ENCODE measurements at regions not wholly inside any gene's neighbourhood (a gene's known extent, or its start where the extent isn't known, plus 50 kb on each side); places are given as distances from the start of the nearest gene placed in this dataset.
"Not testable (repeated sequence)": the region's sequence is repeated elsewhere in the genome, so short reads cannot be mapped to it uniquely, and the experiment has no call there.

DNA sequence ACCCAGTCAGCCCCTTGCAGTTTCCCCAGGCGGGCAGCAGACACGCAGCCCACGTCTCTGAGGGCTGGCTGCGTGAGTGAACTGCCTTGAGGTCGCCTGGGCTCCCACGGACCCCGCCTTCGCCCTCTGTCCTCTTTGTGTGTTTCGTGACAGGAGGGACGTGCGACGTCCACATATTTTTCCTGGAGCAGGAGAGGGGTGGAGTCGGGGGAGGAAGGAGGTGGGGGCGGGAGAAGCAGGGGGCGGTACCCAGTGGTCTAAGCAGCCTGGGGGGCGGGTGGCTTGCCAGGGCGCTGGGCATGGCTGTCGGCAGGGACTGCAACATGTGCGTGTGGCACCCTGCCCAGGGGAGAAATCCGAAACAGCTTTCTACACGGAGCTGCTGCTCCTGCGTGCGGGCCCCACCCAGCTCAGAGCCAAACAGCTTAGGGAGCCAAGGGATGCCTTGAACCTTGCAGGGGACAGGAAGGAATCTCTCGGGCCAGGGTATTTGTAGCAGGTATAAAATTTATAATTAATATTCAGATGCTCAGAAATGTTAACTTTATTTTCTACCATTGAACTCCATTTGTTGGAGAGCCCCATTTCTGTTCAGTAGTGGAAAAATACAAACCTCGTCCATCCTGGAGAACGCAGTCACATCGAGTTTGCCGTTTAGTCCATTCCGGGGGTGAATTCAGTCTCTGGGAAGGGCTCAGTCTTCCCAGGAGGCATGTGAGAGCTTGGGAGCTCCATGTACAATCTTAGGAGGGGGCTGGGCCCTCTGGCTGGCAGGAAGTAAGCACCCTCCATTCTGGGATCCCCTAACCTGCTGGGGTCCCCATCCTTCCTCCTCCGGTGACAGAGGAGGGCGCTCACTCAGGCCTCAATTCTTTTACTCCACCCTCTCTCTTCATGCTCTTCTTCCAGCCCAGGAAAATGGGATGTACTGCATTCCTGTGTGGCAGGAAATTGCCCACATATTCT is 79.1 kb upstream of the MEF2A start:
- DNase-seq: no peak

DNA sequence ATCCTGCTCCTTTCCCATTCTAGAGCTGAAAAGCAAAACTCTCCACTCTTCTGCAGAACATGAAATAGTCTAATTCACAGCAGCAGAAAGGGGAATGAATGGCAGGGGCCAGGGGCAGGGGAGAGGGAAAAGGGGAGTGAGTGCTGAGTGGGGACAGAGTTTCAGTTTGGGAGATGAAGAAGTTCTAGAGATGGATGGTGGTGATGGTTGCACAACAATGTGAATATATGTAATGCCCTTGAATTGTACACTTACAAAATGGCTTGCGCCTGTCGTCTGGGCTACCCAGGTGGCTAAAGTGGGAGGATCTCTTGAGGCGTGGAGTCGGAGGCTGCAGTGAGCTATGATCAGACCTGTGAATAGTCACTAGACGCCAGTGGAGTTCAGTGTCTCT is 78.5 kb upstream of the MEF2A start:
- no peak for DNase-seq

DNA sequence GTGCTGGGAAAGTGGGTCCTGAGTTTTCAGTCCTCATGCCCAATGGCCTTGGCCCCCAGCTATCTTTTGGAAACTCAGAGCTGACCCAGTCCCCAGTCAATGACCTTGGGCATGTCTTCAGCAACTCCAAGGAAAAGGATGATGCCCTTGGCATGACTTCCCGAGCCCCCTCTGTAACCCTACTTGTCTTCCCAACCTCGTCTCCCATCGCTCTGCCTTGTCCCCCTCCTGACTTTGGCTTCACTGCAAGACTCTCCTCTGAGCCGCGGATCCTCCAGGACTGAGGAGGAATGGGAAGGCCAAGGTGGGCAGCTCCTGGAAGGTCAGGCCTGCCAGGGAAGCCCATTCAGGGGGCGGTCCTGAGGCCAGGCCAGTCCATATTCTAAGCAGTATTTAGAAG is 73.5 kb upstream of the MEF2A start:
- no peak for DNase-seq

DNA sequence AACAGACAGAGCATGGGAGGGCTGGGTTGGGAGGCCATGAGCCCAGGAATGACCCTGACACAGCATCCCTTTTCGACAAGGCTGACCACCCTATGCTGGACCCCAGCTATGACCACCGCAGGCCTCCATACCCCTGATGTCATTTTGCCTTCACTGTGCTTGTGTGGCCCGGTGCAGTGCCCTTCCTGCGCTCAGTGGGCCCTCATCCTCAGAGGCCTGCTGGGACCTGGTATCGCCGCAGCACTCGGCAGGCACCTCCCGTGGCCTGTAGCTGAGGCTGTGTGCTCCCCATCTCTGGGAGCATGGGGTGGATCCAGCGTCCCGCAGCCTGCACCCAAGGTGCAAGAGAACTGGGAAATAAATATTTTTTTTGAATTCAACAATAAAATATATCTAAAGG is 73.1 kb upstream of the MEF2A start:
- no peak for DNase-seq

DNA sequence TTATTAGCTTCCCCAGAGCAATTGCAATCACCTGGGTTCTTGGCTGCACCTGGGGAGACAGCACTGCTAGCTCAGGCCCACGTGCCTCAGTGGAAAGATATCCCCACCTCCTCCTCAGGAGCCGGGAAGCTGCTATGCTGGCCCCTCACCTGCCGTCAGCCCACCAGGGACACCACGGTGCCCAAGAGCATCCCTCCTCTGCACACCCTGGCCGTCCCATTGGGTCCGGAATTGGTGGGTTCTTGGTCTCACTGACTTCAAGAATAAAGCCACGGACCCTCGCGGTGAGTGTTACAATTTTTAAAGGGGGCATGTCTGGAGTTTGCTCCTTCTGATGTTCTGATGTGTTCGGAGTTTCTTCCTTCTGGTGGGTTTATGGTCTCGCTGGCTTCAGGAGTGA is 72.3 kb upstream of the MEF2A start:
- no peak for DNase-seq

DNA sequence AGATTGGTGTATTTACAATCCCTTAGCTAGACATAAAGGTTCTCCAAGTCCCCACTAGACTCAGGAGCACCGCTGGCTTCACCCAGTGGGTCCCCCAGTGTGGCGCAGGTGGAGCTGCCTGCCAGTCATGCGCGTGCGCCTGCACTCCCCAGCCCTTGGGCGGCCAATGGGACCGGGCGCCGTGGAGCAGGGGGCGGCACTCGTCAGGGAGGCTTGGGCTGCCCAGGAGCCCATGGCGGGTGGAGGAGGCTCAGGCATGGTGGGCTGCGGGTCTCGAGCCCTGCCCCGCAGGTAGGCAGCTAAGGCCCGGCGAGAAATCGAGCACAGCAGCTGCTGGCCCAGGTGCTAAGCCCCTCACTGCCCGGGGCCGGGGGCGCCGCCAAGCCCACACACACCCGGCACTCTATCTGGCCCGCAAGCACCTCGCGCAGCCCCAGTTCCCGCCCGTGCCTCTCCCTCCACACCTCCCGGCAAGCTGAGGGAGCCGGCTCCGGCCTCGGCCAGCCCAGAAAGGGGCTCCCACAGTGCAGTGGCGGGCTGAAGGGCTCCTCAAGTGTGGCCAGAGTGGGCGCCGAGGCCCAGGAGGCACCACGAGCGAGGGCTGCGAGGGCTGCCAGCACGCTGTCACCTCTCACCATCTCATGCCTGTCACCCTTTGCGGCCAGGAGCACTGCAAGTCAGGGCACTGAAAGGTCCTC is 71.1 kb upstream of the MEF2A start:
- not testable (repeated sequence) for DNase-seq

DNA sequence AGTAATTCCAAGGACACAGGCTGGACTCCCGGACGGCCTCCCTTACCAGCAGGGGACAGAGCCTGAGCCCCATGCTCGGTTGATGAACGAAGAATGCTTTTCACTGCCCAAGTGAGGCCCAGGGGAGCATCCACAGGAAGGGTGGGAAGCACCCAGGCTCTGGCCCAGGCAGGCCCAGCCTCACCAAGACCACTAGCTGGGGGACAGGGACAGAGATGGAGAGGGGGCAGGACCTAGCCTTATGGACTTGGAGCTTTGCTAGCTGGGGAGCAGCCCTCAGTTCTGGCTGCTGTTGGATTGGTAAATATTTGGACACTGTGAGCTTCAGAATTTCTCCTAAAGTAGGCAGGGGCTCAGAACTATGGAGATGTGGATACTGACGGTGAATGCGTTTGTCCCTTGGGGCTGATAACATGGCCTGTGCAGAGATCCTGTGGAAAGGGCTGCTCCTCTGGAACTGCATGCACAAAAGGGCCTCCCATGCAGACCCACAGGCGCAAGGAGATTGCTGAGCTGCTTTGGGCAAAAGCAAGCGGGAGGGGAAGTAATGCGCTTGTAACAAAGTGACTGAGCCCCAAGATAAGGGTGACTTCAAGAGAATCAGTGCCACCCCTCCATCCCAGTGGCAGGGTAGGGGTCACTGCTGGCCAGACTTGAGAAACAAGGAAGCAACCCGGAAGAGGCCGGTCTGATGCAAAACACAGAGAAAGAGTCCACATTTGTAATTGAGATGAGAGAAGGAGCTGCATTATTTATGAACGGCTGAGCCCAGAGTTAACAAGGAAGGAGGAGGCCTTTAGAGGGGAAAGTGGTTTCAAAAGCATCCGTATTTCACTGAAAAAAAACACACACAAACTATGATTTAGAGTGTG is 70.1 kb upstream of the MEF2A start:
- DNase-seq: no peak

DNA sequence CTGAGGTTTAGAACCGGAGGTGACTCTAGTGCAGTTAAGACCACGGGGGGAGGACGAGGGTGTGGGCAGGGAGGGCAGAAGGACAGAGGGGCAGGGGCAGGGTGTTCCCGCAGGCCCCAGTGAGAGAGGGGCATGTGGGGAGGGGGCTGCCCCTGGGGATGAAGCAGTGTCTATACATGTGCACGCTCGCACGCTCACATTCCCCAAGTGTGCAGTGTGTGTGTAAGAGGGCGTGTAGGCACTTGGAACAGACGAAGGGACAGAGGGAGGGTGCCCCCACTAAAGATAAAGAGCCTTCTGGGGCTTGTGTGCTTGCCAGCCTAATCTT is 69.5 kb upstream of the MEF2A start:
- DNase-seq: no peak

DNA sequence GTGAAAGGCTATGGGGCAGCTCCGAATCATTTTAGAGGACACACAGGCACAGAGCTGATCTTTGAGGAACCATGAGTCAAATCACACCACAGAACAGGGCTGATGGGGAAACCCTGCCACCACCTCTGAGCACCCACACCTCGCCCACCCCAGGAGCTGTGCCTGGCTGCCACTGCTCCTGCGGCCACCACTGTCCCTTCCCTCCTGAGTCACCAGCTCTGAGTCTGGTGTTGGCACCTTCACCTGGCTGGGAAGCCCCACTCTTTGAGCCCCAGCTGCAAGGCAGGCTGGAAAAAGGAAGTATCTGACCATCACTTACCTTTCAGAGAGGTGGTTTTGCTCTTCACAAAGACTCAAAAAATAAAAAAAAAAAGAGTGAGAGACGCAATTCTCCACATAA is 63.6 kb upstream of the MEF2A start:
- DNase-seq: no peak

DNA sequence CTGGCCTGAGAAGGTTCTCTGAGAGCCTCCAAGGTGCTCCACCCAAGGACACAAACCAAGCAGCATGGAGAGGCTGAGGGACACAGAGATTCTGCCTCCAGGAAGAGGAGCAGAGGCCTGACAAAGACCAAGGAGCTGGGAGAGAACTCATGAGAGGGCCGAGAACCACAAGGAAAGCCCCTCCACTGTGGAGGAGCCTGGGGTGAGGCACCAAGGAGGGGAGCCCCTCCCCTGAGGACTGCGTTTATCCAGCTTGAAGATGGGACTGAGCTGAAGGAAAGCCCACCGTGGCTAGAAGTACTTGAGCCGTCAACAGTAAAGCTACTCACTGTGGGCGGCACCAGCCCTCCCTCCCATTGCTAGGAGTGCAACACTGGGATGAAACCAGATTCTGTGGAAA is 63.1 kb upstream of the MEF2A start:
- no peak for DNase-seq

DNA sequence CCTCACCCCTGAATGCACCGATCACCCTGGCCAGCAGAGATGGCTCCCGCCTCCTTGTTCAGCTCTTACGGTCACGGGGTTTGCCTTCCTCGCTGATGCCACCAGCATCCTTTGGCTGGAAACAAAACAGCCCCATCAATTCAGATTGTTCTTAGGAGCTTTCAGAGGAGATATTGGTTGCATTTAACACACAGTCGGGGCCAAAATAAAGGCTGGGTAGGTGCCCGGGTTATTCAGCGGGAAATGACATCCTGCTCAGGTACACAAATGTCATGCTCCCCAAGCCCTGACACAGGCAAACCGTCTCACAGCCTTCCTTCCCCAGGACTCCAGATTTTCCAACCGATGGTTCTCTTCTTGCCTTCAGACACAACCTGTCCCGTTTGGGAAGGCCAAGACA is 62.4 kb upstream of the MEF2A start:
- DNase-seq: no peak

DNA sequence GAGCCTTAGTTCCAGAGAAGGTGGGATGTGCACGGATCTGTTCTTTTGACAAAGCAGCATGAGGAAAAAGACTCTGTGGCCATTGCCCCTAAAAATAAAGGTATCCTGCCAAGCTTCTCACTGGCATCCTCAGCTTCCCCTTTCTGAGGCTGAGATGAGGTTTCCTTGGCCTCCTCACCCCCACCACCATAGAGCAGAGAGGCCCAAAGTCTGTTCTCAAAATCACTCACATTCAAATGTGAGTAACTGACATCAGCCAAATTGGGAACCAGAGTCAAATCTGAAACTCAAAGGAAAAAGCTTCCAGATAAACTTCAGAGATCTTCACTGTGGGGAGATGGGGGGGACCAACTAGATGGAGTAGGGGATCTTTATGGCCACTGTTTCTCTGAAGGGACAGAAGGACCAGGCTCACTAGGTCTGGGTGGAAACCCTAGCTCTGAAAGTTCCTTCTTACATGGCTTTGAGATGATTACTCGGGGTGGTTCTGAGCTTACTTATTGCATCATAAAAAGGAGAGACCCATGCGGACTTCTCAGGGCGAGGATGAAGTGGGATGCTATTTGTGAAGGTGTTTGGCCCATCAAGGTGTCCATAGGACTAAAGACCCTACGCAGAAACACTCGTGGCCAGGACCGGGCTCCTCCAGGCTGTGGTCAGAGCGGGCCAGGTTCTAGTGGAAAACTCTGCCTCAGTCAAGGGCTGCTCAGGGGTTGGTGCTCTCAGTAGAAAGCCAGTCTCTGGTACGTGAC is 61.5 kb upstream of the MEF2A start:
- DNase-seq: no peak

DNA sequence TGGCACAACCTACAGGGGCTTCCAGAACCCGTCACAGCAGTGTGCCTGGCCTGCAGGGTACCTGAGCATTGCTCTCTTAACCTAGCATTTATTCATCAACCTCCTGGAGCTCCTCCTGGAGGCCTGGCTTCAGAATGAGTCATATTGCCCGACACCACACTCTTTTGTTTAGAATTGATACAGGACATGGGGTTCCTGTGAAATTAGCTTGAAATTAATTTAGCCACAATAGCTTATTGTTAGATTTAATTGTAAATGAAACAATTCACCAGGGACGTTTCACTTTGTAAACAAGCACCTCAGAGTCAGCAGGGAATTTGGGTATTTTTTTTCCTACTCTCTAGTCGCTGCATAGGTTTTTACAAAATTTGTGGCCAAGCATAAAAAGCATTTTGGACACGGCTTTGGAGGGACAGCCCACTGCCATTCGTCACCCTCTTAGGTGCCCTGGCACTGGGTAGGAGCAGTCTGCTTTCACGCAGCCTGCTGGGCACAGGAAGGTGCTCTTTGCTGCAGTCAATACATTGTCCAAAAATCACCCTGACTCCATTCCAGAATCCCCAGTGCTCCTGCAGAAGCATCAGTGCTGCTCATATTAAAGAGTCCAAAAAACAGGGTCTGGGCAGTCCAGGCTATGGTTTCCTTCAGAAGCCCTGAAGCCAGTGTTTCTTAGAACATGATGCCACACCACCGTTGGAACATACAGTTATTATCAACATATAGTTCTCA is 60.8 kb upstream of the MEF2A start:
- DNase-seq: no peak

DNA sequence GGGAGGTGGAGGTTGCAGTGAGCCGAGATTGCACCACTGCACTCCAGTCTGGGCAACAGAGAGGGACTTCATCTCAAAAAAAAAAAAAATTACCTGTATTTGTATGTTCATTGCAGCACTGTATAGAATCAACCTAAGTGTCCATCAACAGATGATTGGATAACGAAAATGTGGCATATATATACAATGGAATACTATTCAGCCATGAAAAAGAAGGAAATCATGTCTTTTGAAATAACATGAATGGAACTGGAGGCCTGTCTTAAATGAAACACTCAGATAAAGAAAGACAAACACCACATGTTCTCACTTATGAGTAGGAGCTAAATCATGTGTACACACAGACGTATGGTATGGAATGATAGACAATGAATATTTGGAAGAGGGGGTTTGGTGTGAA is 59.4 kb upstream of the MEF2A start:
- DNase-seq: no peak

DNA sequence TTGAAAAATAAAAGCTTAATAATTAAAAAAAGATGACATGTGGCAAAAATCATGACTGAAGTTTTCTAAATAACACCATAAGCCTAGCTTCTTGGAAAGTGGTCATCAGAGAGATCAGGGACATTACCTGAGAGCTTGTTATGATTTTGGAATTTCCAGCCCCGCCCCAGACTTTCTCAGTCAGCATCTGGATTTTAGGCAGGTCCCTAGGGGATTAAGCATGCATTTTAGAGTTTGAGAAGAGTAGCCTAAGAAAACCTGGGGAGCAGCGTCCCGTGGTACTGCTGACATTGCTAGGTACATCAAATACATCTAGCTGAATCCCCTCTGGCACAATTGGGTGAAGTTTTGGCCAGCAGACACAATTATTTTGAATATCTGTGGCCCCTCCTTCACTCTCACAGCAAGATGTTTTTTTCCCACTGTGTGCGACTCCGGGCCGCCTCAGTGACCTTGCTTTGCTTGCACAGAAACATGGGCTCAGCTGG is 58.7 kb upstream of the MEF2A start:
- no peak for DNase-seq

DNA sequence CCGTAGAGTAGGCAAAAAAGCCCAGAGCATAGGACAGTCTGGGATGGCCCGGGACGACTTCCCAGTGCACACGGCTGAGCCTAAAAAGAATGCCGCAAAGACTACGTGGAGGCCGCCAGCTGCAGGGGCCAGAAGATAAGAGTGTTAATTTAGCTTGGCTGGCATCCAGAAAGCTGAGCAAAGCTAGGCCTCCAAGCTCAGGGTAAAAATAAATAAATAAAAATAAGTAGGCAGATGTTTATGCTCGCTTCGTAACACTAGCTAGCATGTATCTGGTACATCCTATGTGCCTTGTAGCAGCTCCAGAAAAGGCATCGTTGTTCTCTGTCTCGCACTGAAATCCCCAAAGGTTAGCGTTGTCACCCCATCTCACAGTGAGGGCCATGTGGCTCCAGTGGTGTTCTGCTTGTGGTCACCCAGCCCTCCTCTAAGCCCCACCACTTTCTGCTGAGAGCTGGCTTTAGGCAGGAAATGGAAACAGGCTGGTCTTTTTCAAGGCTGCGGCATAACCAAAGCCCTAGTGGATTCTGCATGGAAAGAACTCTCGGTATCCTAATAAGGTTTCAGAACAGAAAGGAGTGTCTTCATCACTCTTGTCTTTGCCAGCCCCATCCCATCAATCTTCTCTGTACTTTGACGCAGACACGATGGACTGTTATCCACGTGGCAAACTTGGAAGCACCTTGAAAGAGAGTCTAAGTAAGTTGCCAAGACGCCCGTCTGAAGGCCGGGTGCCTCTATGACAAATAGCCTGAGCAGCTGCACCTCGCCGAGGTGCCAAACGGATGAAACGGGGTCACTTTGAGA is 58.1 kb upstream of the MEF2A start:
- DNase-seq: no peak

DNA sequence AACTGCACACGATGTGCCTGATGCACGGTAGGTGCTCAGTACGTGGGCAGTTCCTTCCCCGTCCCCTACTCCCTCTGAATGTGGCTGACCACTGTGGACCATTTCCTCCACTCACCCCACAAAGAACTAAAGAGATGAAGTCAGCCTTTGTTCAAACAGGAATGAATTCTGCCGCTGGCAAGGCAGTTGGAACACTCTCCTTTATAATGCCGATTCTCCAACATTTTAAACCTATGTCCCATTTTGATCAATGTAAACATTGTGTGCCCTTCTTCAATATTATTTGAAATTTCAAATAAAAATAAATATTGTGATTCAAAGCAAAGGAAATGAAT is 57.5 kb upstream of the MEF2A start:
- no peak for DNase-seq

DNA sequence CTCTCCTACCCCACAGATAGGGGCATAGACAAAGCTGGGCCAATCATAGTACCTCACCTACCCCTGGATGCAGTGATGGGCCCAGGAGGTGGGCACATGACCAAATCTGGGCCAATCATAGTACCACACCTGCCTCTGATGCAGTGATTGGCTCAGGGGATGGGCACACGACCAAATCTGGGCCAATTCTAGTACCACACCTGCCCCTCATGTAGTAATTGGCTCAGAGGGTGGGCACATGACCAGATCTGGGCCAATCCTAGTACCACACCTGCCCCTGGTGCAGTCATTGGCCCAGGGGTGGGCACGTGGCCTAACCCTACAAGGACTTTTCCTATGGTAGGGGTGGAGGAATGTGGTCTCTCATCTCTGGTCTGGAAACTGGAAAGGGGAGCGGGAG is 56.9 kb upstream of the MEF2A start:
- DNase-seq: no peak

DNA sequence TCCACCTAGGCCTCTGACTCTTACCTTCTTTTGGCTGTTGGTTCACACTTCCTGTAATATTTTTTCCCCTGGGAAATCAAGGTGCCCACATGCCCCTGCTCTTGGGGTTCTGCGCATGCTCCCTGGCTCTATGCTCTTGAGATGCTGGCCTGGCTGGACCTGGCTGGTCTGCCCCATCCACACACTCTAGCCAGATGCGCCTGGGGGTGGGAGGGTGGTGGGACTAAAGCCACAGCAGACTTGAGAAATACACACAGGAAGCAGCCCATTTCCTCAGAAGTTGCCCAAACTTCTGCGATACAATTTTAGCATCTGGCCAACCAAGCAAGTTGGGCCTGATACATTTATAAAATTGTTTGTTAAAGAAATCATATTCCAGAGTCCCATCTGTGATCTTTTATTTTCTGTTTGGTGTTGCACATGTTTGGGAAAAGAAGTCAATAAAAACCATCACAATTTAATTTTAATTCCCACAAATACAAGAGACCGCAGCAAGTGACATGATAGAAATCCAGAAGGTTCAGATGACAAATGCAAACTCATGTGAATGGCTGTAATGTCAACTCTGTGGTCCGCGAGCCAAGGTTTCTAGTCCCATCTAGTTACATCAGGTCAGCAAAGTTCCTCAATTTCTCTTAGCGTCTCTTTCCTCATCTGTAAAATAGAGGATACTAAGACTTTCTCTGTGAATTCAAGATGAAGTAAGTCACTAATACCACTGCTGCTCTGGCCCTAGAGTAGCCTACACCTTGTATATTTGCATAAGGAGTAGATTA is 55.9 kb upstream of the MEF2A start:
- no peak for DNase-seq

DNA sequence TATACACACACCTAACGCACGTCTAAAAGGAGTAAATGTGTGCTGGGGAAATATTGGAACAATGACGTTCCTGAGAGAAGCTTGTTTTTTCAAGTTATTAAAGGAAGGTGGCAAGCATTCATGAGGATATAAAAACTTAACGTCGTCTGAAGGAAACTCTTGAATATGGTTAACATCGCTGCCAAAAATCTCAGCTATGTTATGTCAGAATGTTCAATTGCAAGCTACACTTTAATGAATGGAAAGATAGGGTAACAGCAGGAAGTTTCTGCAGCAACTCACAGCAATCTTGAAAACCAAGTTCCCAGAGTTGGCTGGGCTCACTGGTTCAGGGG is 54.3 kb upstream of the MEF2A start:
- DNase-seq: no peak
